IPS-NIHi11 (cell line): ENCODE measurements at regions not wholly inside any gene's neighbourhood (a gene's known extent, or its start where the extent isn't known, plus 50 kb on each side); places are given as distances from the start of the nearest gene placed in this dataset.
A peak's percentile ranks its signal among the peaks of the same experiment; 100 is the strongest.
"Not testable (repeated sequence)": the region's sequence is repeated elsewhere in the genome, so short reads cannot be mapped to it uniquely, and the experiment has no call there.

Experiments used
- DNase-seq: peaks from one replicate; pipeline ENCODE4 v3.0.0; 2012; ENCODE audit warnings: mixed read lengths, low spot score

DNA sequence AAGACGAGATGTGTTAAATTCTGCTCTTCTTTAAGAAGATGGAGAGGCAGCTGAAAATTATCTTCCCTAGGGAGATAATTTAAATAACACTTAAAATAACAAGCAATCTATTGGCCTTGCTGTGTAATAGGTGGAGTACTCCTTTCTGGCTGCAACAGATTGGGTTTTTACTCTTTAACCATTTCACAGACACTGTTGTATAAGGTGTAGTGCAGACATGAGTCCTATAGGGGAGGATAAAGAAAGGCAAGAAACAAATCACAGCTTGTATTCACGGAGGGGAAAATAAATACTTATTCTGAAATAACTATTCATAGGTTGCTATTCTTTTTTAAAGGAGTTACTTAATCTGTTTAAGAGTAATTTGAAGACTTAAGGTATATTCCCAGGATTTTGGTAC lies 252.0 kb downstream of the ZPLD1 start:
- DNase-seq = no peak

- DNase-seq = peak; percentile 17
These were observed 253.2 kb downstream of the ZPLD1 start for GRCh38 chr3:102687851-102688555.

DNA sequence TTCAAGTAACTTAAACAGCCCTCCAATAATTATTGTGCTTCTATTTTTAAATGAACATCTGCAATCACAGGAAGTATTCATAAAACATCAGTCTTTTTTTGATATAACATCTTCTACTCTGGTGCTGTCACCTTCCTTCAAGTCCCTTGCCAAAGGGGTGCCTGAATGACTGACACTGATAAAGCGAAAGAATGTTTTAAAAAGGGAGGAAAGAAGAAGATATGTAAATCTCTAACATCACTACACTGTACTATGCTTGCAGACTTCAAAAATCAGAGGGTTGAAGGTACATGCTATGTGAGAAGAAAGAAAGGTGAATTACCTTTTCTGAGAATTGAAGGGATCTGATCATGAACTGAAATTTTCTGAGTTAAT lies 253.7 kb downstream of the ZPLD1 start:
- DNase-seq = no peak

GRCh38 chr3:102691507-102691906 lies 256.7 kb downstream of the ZPLD1 start:
- no peak for DNase-seq

- no peak for DNase-seq
These were observed 264.4 kb downstream of the ZPLD1 start for GRCh38 chr3:102699104-102699818.

DNA sequence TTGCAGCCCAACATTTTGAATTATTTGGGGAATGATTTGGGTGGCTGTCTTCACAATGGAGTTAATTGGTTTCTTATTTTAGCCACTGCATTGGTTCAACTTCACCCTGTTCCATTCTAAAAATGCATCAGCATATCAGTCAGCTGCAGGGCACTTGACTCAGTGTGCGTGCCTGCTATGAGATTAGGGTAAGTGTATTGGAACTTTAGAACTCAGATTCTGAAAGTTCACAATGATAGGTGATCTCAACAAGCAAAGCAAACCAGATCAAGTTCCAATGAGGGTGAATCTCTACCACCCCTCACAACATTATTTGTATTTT lies 265.0 kb downstream of the ZPLD1 start:
- no peak for DNase-seq

DNA sequence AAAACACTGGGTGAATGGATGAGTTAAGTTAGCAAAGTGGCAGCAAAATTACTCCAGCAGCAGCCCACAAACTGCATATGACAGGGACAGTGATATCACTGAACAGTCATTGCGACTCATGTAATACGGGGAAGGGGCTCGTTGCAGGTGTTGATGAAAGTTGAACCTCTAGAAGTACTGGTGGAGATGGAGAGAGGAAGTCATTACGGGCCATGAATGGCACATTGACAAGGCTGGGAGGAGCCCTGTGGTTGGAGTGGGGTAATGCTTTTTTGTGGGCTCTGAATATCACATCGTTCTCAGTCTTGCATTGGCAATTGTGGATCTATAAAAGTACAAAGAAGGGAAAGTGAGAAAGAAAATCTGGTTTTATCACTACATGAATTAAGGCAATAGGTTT lies 278.1 kb downstream of the ZPLD1 start:
- DNase-seq = no peak

- DNase-seq = no peak
These were observed 279.8 kb downstream of the ZPLD1 start for GRCh38 chr3:102714567-102714966.

DNA sequence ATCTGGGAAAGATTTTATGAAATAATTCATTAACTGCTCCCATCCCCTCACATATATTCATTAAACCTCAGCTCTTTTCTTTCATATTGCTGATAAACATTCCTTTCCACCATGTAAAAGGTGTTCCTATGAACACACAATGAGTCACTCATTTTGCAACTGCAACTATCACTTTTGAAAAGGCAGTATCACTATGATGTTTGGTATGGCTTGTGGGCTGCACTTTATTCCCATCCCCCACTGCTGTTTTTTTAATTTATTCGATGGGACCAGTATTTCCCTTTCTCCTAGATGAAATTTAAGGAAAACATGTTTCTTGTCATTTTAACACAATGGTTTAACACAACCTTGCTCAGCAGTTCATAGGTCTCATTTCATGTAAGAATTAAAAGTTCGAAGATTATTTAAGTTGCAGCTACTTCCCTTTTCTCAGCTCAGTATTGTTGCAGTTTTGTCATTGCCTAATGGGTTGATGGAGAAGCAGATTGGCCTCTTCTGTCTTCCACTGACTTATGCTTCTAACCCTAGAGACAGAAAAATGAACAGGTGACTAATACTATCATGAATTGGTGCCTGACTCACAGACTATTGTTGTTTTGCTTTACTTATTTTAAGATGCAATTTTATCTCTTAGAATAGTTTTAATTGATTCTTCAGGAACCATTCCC lies 280.3 kb downstream of the ZPLD1 start:
- no peak for DNase-seq

DNA sequence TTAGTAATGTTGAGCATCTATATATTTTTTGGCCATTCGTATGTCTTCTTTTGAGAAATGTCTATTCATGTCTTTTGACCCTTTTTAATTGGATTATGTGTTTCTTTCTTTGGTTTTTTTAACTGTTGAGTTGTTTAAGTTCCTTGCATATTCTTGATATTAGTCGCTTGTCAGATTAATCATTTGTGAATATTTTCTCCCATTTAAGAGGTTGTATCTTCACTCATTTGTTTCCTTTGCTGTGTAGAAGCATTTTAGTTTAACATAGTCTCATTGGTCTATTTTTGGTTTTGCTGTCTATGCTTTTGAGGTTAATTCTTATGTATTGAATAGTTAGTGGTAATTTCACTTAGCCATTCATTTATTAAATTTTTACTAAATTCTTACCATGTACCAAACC lies 283.8 kb downstream of the ZPLD1 start:
- no peak for DNase-seq

- DNase-seq = no peak
These were observed 287.5 kb downstream of the ZPLD1 start for GRCh38 chr3:102722317-102722716.

- no peak for DNase-seq
These were observed 292.5 kb downstream of the ZPLD1 start for GRCh38 chr3:102727340-102727739.

DNA sequence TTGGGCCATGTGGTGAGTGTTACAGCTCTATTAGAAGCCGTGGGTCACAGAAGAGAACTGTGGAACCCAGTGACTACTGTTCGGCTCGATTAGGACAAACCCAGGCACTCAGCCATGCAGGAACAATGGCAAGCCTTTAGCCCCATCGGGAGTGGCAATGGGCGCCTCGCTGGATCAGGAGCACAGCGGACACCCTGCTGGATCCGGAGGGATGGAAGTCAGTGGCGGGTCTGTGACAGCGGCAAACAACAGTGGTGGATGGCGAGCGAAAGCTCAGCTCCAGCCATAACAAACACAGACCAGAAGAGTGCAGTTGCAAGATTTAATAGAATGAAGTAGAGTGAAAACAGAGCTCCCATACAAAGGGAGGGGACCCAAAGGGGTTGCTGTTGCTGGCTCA lies 297.8 kb downstream of the ZPLD1 start:
- DNase-seq = not testable (repeated sequence)

DNA sequence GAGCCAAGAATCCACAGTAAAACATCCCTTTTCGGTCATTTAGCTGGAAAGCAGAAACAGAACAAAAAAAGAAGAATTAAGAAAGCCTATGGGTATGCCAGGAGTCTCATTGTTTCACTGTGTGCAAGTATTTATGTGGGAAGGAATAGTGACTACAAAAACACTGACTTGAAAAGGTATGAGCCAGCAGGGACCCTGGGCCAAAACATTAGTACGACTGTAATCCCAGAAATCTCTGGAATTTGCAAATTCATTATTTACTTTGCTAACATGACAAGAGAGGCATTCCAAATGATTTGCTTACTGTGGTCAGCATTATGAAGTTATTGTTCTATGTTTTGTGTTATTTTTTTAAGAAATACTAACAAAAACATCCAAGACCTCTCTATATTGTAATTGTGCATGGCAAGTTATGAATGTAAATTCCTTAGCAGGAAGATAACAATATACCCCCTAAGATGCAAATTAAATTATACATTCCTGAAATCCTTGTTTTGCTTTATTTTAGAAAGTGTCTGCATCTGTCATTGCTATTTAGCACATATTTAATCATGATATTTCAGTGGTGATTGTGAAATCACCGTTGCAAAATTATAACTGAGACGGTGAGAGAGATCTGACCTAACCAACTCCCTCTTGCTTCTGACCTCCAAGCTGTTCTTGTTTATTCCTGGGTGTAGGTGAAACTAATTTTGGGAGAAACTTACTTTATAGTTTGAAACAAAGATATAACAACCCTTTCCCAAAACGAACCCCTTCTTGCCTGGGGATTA lies 299.2 kb downstream of the ZPLD1 start:
- peak; percentile 11 for DNase-seq

GRCh38 chr3:102735311-102735710 lies 300.5 kb downstream of the ZPLD1 start:
- DNase-seq = no peak

- DNase-seq = no peak
These were observed 301.6 kb downstream of the ZPLD1 start for GRCh38 chr3:102736288-102736974.

GRCh38 chr3:102736975-102737304 lies 302.1 kb downstream of the ZPLD1 start:
- no peak for DNase-seq

GRCh38 chr3:102737353-102737752 lies 302.5 kb downstream of the ZPLD1 start:
- no peak for DNase-seq

DNA sequence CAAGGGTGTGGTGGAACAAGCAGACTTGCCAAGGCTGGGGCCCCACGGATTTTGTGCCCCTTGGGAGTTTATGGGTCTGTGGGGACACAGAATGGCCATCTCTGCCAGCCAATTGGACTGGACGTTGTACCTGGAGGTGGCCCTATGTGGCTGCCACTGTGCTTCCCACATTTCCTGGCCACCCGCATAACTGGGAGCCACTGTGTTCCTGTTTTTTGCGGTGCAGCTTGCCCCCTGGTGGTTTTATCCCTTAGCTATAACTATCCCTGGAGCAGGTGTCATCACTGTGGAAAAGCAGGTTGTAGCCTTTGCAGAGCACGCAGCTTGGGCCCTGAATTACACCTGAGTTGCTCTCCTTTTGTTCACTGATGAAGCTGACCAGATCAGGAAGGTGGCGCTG lies 306.3 kb downstream of the ZPLD1 start:
- DNase-seq = peak; percentile 38

- no peak for DNase-seq
These were observed 306.9 kb downstream of the ZPLD1 start for GRCh38 chr3:102741694-102742093.

GRCh38 chr3:102745881-102746280 lies 311.1 kb downstream of the ZPLD1 start:
- no peak for DNase-seq

DNA sequence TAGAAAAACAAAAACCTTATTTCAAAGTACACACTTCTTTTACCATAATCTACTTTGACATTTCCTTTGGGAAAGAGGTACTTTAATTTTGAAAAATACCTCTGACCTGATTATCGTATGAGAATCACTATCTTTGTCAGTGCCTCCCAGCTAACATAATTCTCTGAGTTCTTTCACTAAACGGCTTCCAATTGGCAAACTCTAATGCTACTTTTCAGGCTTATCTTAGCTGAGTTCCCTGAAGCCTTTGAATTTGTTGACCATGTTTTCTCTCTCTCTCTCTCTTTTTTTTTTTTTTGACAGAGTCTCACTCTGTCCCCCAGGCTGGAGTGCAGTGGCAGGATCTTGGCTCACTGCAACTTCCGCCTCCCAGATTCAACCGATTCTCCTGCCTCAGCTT lies 312.8 kb downstream of the ZPLD1 start:
- no peak for DNase-seq
